ENCODE measurements at regions not wholly inside any gene's neighbourhood (a gene's known extent, or its start where the extent isn't known, plus 50 kb on each side); places are given as distances from the start of the nearest gene placed in this dataset.

GRCh38 chr5:164094291-164094690 is 588.9 kb downstream of the MAT2B start:
- Histone ChIP-seq H2AFZ (ENCODE audit: insufficient read depth, low read depth, low read length, poor library complexity, severe bottlenecking) (no peak overlapping the region), H3K36me3 (replicated peaks in 1 of 2; ENCODE audit: control extremely low read depth in 1 of 2, control insufficient read depth in 1 of 2, extremely low read depth in 1 of 2, insufficient read depth in 2 of 2, low read length in 1 of 2) (no peaks in the 10 kb centered on the region), H3K9me3 (ENCODE audit: control extremely low read depth in 1 of 3, control insufficient read depth in 2 of 3, insufficient read depth in 1 of 3, low read length in 2 of 3) (no peaks in the 10 kb centered on the region), H3K27me3 (replicated peaks in 1 of 4; ENCODE audit: control extremely low read depth in 1 of 4, control insufficient read depth in 3 of 4, insufficient read depth in 4 of 4, low read length in 3 of 4) (no peaks in the 10 kb centered on the region), H3K4me3 (ENCODE audit: control extremely low read depth in 1 of 5, extremely low read depth in 1 of 5, insufficient read depth in 1 of 5, low read depth in 2 of 5, low read length in 4 of 5) (no peak overlapping the region), H3K4me2 (replicated peaks; ENCODE audit: low read depth, low read length, poor library complexity, severe bottlenecking) (no peak overlapping the region), H3K9ac (ENCODE audit: low read length) (no peak overlapping the region), H3K79me2 (ENCODE audit: control insufficient read depth, insufficient read depth, low read length) (no peaks in the 10 kb centered on the region), H3K4me1 (ENCODE audit: control insufficient read depth in 2 of 2, insufficient read depth in 2 of 2, low read length in 2 of 2) (no peaks in the 10 kb centered on the region), H3K27ac (ENCODE audit: low read length in 2 of 2) (no peak overlapping the region), H4K20me1 (ENCODE audit: control insufficient read depth, insufficient read depth, low read length, poor library complexity, severe bottlenecking) (no peaks in the 10 kb centered on the region)
- no peaks in the 10 kb centered on the region for H3K9me3 Mint-ChIP-seq (ENCODE audit: insufficient read depth)
- CTCF ChIA-PET, result no interaction called here
- POLR2A ChIA-PET, result no interaction called here
- TF ChIP-seq EZH2 (IDR thresholded peaks at IDR 0.05; ENCODE audit: borderline replicate concordance, insufficient read depth, low read depth, low read length, poor library complexity, severe bottlenecking) (no peak), CTCF (IDR thresholded peaks at IDR 0.05) (no peak)
- intact Hi-C loops (cut with micrococcal nuclease), result no loop called here
- no peaks in the 10 kb centered on the region for H3K4me1 Mint-ChIP-seq
- H3K4me3 Mint-ChIP-seq, result no peak overlapping the region
- DNase-seq (no peak), ATAC-seq (ENCODE audit: low read depth) (no peak)
- no peaks in the 10 kb centered on the region for H3K27me3 Mint-ChIP-seq
- H3K27ac Mint-ChIP-seq, result no peak overlapping the region
- WGBS (ENCODE audit: insufficient coverage), result 6% methylated on average over 3 of the region's 3 CpGs

GRCh38 chr5:164097749-164098148 is 592.3 kb downstream of the MAT2B start:
- H3K27ac Mint-ChIP-seq, result no peak overlapping the region

More at GRCh38 chr5:164097749-164098148, 592.3 kb downstream of the MAT2B start:
- Histone ChIP-seq H3K4me3 (ENCODE audit: control extremely low read depth in 1 of 5, extremely low read depth in 1 of 5, insufficient read depth in 1 of 5, low read depth in 2 of 5, low read length in 4 of 5) (no peak overlapping the region), H3K27ac (ENCODE audit: low read length in 2 of 2) (no peak overlapping the region), H3K9me3 (ENCODE audit: control extremely low read depth in 1 of 3, control insufficient read depth in 2 of 3, insufficient read depth in 1 of 3, low read length in 2 of 3) (no peaks in the 10 kb centered on the region), H3K9ac (ENCODE audit: low read length) (no peak overlapping the region), H3K79me2 (ENCODE audit: control insufficient read depth, insufficient read depth, low read length) (no peaks in the 10 kb centered on the region), H3K4me1 (ENCODE audit: control insufficient read depth in 2 of 2, insufficient read depth in 2 of 2, low read length in 2 of 2) (no peaks in the 10 kb centered on the region), H3K36me3 (replicated peaks in 1 of 2; ENCODE audit: control extremely low read depth in 1 of 2, control insufficient read depth in 1 of 2, extremely low read depth in 1 of 2, insufficient read depth in 2 of 2, low read length in 1 of 2) (no peaks in the 10 kb centered on the region), H2AFZ (ENCODE audit: insufficient read depth, low read depth, low read length, poor library complexity, severe bottlenecking) (no peak overlapping the region), H4K20me1 (ENCODE audit: control insufficient read depth, insufficient read depth, low read length, poor library complexity, severe bottlenecking) (no peaks in the 10 kb centered on the region), H3K4me2 (replicated peaks; ENCODE audit: low read depth, low read length, poor library complexity, severe bottlenecking) (no peak overlapping the region), H3K27me3 (replicated peaks in 1 of 4; ENCODE audit: control extremely low read depth in 1 of 4, control insufficient read depth in 3 of 4, insufficient read depth in 4 of 4, low read length in 3 of 4) (no peaks in the 10 kb centered on the region)
- intact Hi-C loops (cut with micrococcal nuclease), result no loop called here
- TF ChIP-seq EZH2 (IDR thresholded peaks at IDR 0.05; ENCODE audit: borderline replicate concordance, insufficient read depth, low read depth, low read length, poor library complexity, severe bottlenecking) (no peak), CTCF (IDR thresholded peaks at IDR 0.05) (no peak)
- DNase-seq (no peak), ATAC-seq (ENCODE audit: low read depth) (no peak)
- H3K4me1 Mint-ChIP-seq, result no peaks in the 10 kb centered on the region
- CTCF ChIA-PET, result no interaction called here
- POLR2A ChIA-PET, result no interaction called here
- no peaks in the 10 kb centered on the region for H3K9me3 Mint-ChIP-seq (ENCODE audit: insufficient read depth)
- no CpG with 5 or more reads among the region's 4 CpGs for WGBS (ENCODE audit: insufficient coverage)
- H3K27me3 Mint-ChIP-seq, result no peaks in the 10 kb centered on the region
- no peak overlapping the region for H3K4me3 Mint-ChIP-seq
